Kidney (tissue), 13 donors: ENCODE measurements at regions not wholly inside any gene's neighbourhood (a gene's known extent, or its start where the extent isn't known, plus 50 kb on each side); places are given as distances from the start of the nearest gene placed in this dataset.

ENCODE experiments used
- DNase-seq, 5 donors: peaks; one replicate each; pipeline ENCODE4 v3.0.0-alpha.2; 2013 to 2020
- FAIRE-seq: peaks from 2 replicates; lab custom pipeline; 2012; peaks lifted over from hg19 to GRCh38; lab: Jason Lieb, UNC
- H3K27ac ChIP-seq, 2 donors: one replicate each; pipeline ENCODE4 v1.7.0; 2013; ENCODE audit warnings: low read depth in 2 of 2, low read length in 2 of 2, inconsistent platforms in 1 of 2
- H3K27me3 ChIP-seq: one replicate; pipeline ENCODE4 v1.7.1; 2013; ENCODE audit warnings: low read length, inconsistent platforms; ENCODE audit not compliant: control insufficient read depth, insufficient read depth
- H3K36me3 ChIP-seq, 3 donors: one replicate each; pipeline versions ENCODE4 v1.7.0 to v1.7.1; 2013; ENCODE audit warnings: low read length in 3 of 3, control low read depth in 1 of 3, inconsistent platforms in 1 of 3; ENCODE audit not compliant: insufficient read depth in 3 of 3, control insufficient read depth in 2 of 3
- H3K4me1 ChIP-seq, 3 donors: one replicate each; pipeline versions ENCODE4 v1.7.0 to v1.7.1; 2013; ENCODE audit warnings: low read length in 3 of 3, inconsistent platforms in 1 of 3, low read depth in 1 of 3; ENCODE audit not compliant: control insufficient read depth in 2 of 3, insufficient read depth in 2 of 3
- H3K4me3 ChIP-seq, 3 donors: one replicate each; pipeline versions ENCODE4 v1.7.0 to v1.8.1; 2013; ENCODE audit warnings: low read length in 3 of 3, control low read depth in 1 of 3, inconsistent platforms in 1 of 3
- H3K9ac ChIP-seq, 3 donors: one replicate each; pipeline versions ENCODE4 v1.7.0 to v1.7.1; 2013; ENCODE audit warnings: low read length in 3 of 3, control low read depth in 1 of 3, inconsistent platforms in 1 of 3
- H3K9me3 ChIP-seq, 3 donors: one replicate each; pipeline versions ENCODE4 v1.7.0 to v1.7.1; 2013; ENCODE audit warnings: low read length in 3 of 3, control low read depth in 1 of 3, inconsistent platforms in 1 of 3; ENCODE audit not compliant: control insufficient read depth in 2 of 3, insufficient read depth in 1 of 3
- CTCF ChIP-seq: IDR thresholded peaks from 3 replicates; pipeline ENCODE4 v1.5.1; 2012; ENCODE audit warnings: mild to moderate bottlenecking, moderate library complexity, borderline replicate concordance; ENCODE audit not compliant: insufficient read depth; ENCODE audit errors: extremely low read depth
- intact Hi-C: fragments of 100-400 bp; cut with DNase I; formaldehyde crosslinking; loops from one replicate; pipeline ENCODE4 v1.11.1; 2022
- donor health status: control.
- donor health status: control.
- donor health status: control.
- donor health status: control.
- donor health status: control.
- donor health status: DM: yes; HTN: yes; CAD: no.
- donor health status: Normal renal cell carcinoma (clear cell type).

- Histone ChIP-seq H3K27me3 (no peaks in the 10 kb centered on the region), H3K9me3 (no peaks in the 10 kb centered on the region), H3K9ac (no peak overlapping the region), H3K36me3 (no peaks in the 10 kb centered on the region), H3K4me3 (no peak overlapping the region), H3K27ac (no peak overlapping the region), H3K4me1 (no peaks in the 10 kb centered on the region)
- intact Hi-C loops = no loop called here
- no peak for FAIRE-seq
- TF ChIP-seq CTCF = no peak
- DNase-seq = no peak
These were observed 380.0 kb downstream of the ANXA1 start for GRCh38 chr9:73531658-73532057.

- H3K27ac ChIP-seq = no peak overlapping the region
- DNase-seq (no peak), FAIRE-seq (no peak)
- no peak overlapping the region for H3K4me3 ChIP-seq
- TF ChIP-seq CTCF = no peak
- no peaks in the 10 kb centered on the region for H3K9me3 ChIP-seq
- intact Hi-C loops = no loop called here
- no peaks in the 10 kb centered on the region for H3K4me1 ChIP-seq
- H3K27me3 ChIP-seq = no peaks in the 10 kb centered on the region
- no peak overlapping the region for H3K9ac ChIP-seq
- H3K36me3 ChIP-seq = no peaks in the 10 kb centered on the region
These were observed 381.3 kb downstream of the ANXA1 start for GRCh38 chr9:73532985-73533384.

GRCh38 chr9:73536403-73536802 is 384.7 kb downstream of the ANXA1 start:
- no peak overlapping the region for H3K9ac ChIP-seq
- intact Hi-C loops = no loop called here
- H3K27ac ChIP-seq = no peak overlapping the region
- no peaks in the 10 kb centered on the region for H3K4me1 ChIP-seq
- no peaks in the 10 kb centered on the region for H3K9me3 ChIP-seq
- DNase-seq = no peak
- no peak for TF ChIP-seq CTCF
- no peaks in the 10 kb centered on the region for H3K36me3 ChIP-seq
- H3K4me3 ChIP-seq = no peak overlapping the region
- FAIRE-seq = no peak
- no peaks in the 10 kb centered on the region for H3K27me3 ChIP-seq

- FAIRE-seq (no peak), DNase-seq (no peak)
- Histone ChIP-seq H3K4me1 (no peaks in the 10 kb centered on the region), H3K9me3 (no peaks in the 10 kb centered on the region), H3K9ac (no peak overlapping the region), H3K36me3 (no peaks in the 10 kb centered on the region), H3K4me3 (no peak overlapping the region), H3K27ac (no peak overlapping the region), H3K27me3 (no peaks in the 10 kb centered on the region)
- intact Hi-C loops = no loop called here
- no peak for TF ChIP-seq CTCF
These were observed 385.9 kb downstream of the ANXA1 start for GRCh38 chr9:73537561-73537960.
